K562 (cell line): ENCODE measurements at regions not wholly inside any gene's neighbourhood (a gene's known extent, or its start where the extent isn't known, plus 50 kb on each side); places are given as distances from the start of the nearest gene placed in this dataset.

Source experiments
- ATAC-seq: fragments of 200-7000 bp; cut with Tn5 transposase; 3 replicates; pipeline ENCODE4 v1.9.1; 2020; ENCODE audit warnings: moderate library complexity
- BruUV-seq: library from RNA; stranded (reverse); fragments of 400-500 nt; replicated peaks from 2 replicates; lab custom pipeline; 2021; lab: Mats Ljungman, UMichigan
- CTCF ChIA-PET: fragments of 300-600 bp; formaldehyde crosslinking; extraction: SDS; loops from one replicate; lab custom pipeline; 2021; ENCODE audit warnings: low intra/inter-chr PET ratio; lab: Yijun Ruan, JAX
- POLR2A ChIA-PET: fragments of 300-600, 350-650 bp; sonication (Branson Sonifier 250); formaldehyde crosslinking; extraction: SDS; loops from one replicate; lab custom pipeline; 2021; ENCODE audit warnings: antibody characterized with exemption, inconsistent platforms; lab: Yijun Ruan, JAX
- DNase-seq, 4 experiments: peaks; one replicate each; pipeline versions ENCODE4 v3.0.0 to v3.0.0-alpha.2; 2011 to 2018; ENCODE audit warnings: low spot score in 3 of 4, mixed read lengths in 3 of 4; ENCODE audit errors: extremely low read depth in 1 of 4
- FAIRE-seq: peaks from 2 replicates; lab custom pipeline; 2011; peaks lifted over from hg19 to GRCh38; lab: Jason Lieb, UNC
- H2AFZ ChIP-seq: 2 replicates; pipeline ENCODE4 v1.6.0; 2011; ENCODE audit warnings: low read depth, low read length, control low read depth, inconsistent platforms
- H3K27ac ChIP-seq: fragments of 200-600 bp; 3 replicates; pipeline ENCODE4 v1.8.0; 2011; ENCODE audit warnings: low read depth, mild to moderate bottlenecking, control low read depth, inconsistent platforms, low read length, moderate library complexity, mixed read lengths; ENCODE audit errors: extremely low read depth
- H3K27me3 ChIP-seq, 2 experiments: fragments of 300-600 bp in 1 of 2; 2 replicates in 1 of 2; 3 replicates in 1 of 2; pipeline versions ENCODE4 v1.6.0 to v1.8.0; 2011; ENCODE audit warnings: inconsistent platforms in 2 of 2, low read length in 2 of 2, mild to moderate bottlenecking in 1 of 2, mixed read lengths in 1 of 2, moderate library complexity in 1 of 2; ENCODE audit not compliant: control insufficient read depth in 2 of 2, insufficient read depth in 2 of 2
- H3K36me3 ChIP-seq: fragments of 300-600 bp; 3 replicates; pipeline ENCODE4 v1.8.0; 2011; ENCODE audit warnings: mild to moderate bottlenecking, low read length, inconsistent platforms; ENCODE audit not compliant: control insufficient read depth, insufficient read depth
- H3K4me1 ChIP-seq, 2 experiments: fragments of 200-600 bp in 1 of 2; replicated peaks in 1 of 2; 2 replicates in 1 of 2; 3 replicates in 1 of 2; pipeline versions ENCODE4 v1.5.1 to v1.8.0; 2011; ENCODE audit warnings: inconsistent platforms in 2 of 2, low read length in 2 of 2, mild to moderate bottlenecking in 1 of 2, mixed read lengths in 1 of 2, moderate library complexity in 1 of 2; ENCODE audit not compliant: control insufficient read depth in 2 of 2, insufficient read depth in 2 of 2
- H3K4me2 ChIP-seq: 2 replicates; pipeline ENCODE4 v1.6.1; 2011; ENCODE audit warnings: low read length, control low read depth, inconsistent platforms, mixed read lengths; ENCODE audit not compliant: insufficient read depth
- H3K4me3 ChIP-seq: fragments of 200-600 bp; sonication (generic), shearing (Covaris generic); 2 replicates; pipeline ENCODE4 v1.5.1; 2016; ENCODE audit warnings: control low read depth, inconsistent platforms
- H3K79me2 ChIP-seq: fragments of 200-600 bp; 3 replicates; pipeline ENCODE4 v1.8.0; 2011; ENCODE audit warnings: low read length, inconsistent platforms; ENCODE audit not compliant: control insufficient read depth, insufficient read depth
- H3K9ac ChIP-seq, 2 experiments: 2 replicates each; pipeline versions ENCODE4 v1.6.0 to v1.6.1; 2011; ENCODE audit warnings: low read depth in 2 of 2, low read length in 2 of 2, control low read depth in 1 of 2, inconsistent platforms in 1 of 2, mild to moderate bottlenecking in 1 of 2, mixed read lengths in 1 of 2; ENCODE audit not compliant: insufficient read depth in 1 of 2
- H3K9me1 ChIP-seq: one replicate; pipeline ENCODE4 v1.6.0; 2011; ENCODE audit warnings: inconsistent platforms, mild to moderate bottlenecking, low read length, moderate library complexity; ENCODE audit not compliant: control insufficient read depth, insufficient read depth
- H3K9me3 ChIP-seq: replicated peaks from 2 replicates; pipeline ENCODE4 v1.5.1; 2011; ENCODE audit warnings: low read depth, low read length, inconsistent platforms; ENCODE audit not compliant: control insufficient read depth, insufficient read depth
- H4K20me1 ChIP-seq: replicated peaks from 2 replicates; pipeline ENCODE4 v1.6.1; 2011; ENCODE audit warnings: low read length, inconsistent platforms, mixed read lengths; ENCODE audit not compliant: control insufficient read depth, insufficient read depth
- ARID2 ChIP-seq: fragments of 450-650 bp; IDR thresholded peaks from 2 replicates; pipeline ENCODE4 v1.6.1; 2017; ENCODE audit warnings: antibody characterized with exemption, mild to moderate bottlenecking
- CBX5 ChIP-seq: IDR thresholded peaks from 2 replicates; pipeline ENCODE4 v1.6.1; 2014; ENCODE audit warnings: low read depth, borderline replicate concordance
- DMBX1 ChIP-seq: fragments of 250-450 bp; sonication (Bioruptor Pico); IDR thresholded peaks from 2 replicates; pipeline ENCODE4 v1.8.0; 2022; ENCODE audit warnings: inconsistent platforms, mild to moderate bottlenecking, moderate library complexity, borderline replicate concordance
- L3MBTL2 ChIP-seq: fragments of 450-650 bp; IDR thresholded peaks from 2 replicates; pipeline ENCODE4 v1.6.1; 2016; ENCODE audit warnings: mild to moderate bottlenecking, moderate library complexity
- MAFF ChIP-seq: IDR thresholded peaks from 2 replicates; pipeline ENCODE4 v1.6.1; 2012; ENCODE audit warnings: low read length, improper control_type of control experiment
- NFATC3 ChIP-seq: fragments of 450-650 bp; IDR thresholded peaks from 2 replicates; pipeline ENCODE4 v1.6.1; 2017; ENCODE audit warnings: mild to moderate bottlenecking
- POLR3A ChIP-seq: IDR thresholded peaks from 2 replicates; pipeline ENCODE4 v1.6.1; 2011; ENCODE audit warnings: borderline replicate concordance, mild to moderate bottlenecking, moderate library complexity; ENCODE audit not compliant: insufficient read length, insufficient read depth; ENCODE audit errors: extremely low read depth
- SP2 ChIP-seq: IDR thresholded peaks from 2 replicates; pipeline ENCODE4 v1.6.1; 2011; ENCODE audit warnings: mild to moderate bottlenecking, low read depth, low read length, moderate library complexity; ENCODE audit not compliant: poor library complexity, severe bottlenecking; ENCODE audit errors: extremely low read depth
- ZNF212 ChIP-seq: fragments of 450-650 bp; formaldehyde crosslinking; IDR thresholded peaks from 2 replicates; pipeline ENCODE4 v1.4.0; 2020; ENCODE audit warnings: mild to moderate bottlenecking
- ZNF311 ChIP-seq: fragments of 250-450 bp; sonication (Bioruptor Pico); IDR thresholded peaks from 2 replicates; pipeline ENCODE4 v1.4.0; 2020; ENCODE audit warnings: mild to moderate bottlenecking, moderate library complexity
- ZNF445 ChIP-seq: fragments of 250-450 bp; sonication (Bioruptor Pico); IDR thresholded peaks from 2 replicates; pipeline ENCODE4 v1.4.0; 2020; ENCODE audit warnings: low read depth, mild to moderate bottlenecking, moderate library complexity
- ZNF77 ChIP-seq: fragments of 250-450 bp; sonication (Bioruptor Pico); IDR thresholded peaks from 2 replicates; pipeline ENCODE4 v1.5.0; 2020
- WGBS: fragments of 100-300 bp; shearing (Covaris generic); methylation state at CpG from one replicate; pipeline ENCODE4 v1.1.6; 2016; ENCODE audit warnings: low coverage, mixed read lengths; ENCODE audit not compliant: insufficient coverage; ENCODE audit errors: missing lambda C conversion rate; 5-methylcytosine and 5-hydroxymethylcytosine counted together
- in situ Hi-C: fragments of 300-500 bp; cut with MboI; formaldehyde crosslinking; loops from 4 replicates; pipeline ENCODE4 v1.15.0; 2018; ENCODE audit warnings: inconsistent platforms, mixed read lengths
- intact Hi-C: fragments of 100-400 bp; cut with micrococcal nuclease; formaldehyde crosslinking; loops from 2 replicates; pipeline ENCODE4 v1.14.2; 2022
- TF ChIP-seq, protein P1 (sequence below): fragments of 450-650 bp; formaldehyde crosslinking; IDR thresholded peaks from 2 replicates; pipeline ENCODE4 v1.4.0; 2022; ENCODE audit warnings: mild to moderate bottlenecking, moderate library complexity
- TF ChIP-seq, protein P2 (sequence below): fragments of 450-650 bp; formaldehyde crosslinking; conservative IDR thresholded peaks from 2 replicates; pipeline ENCODE4 v1.4.0; 2022; ENCODE audit warnings: mild to moderate bottlenecking, missing genetic modification characterization
- TF ChIP-seq, protein P3 (sequence below): fragments of 450-650 bp; formaldehyde crosslinking; IDR thresholded peaks from 2 replicates; pipeline ENCODE4 v1.4.0; 2020; ENCODE audit warnings: mild to moderate bottlenecking, moderate library complexity
- TF ChIP-seq, protein P4 (sequence below): fragments of 200-800 bp; sonication (Bioruptor generic); IDR thresholded peaks from 2 replicates; pipeline ENCODE4 v1.6.1; 2016; ENCODE audit warnings: missing genetic modification characterization, missing compliant biosample characterization

DNA sequence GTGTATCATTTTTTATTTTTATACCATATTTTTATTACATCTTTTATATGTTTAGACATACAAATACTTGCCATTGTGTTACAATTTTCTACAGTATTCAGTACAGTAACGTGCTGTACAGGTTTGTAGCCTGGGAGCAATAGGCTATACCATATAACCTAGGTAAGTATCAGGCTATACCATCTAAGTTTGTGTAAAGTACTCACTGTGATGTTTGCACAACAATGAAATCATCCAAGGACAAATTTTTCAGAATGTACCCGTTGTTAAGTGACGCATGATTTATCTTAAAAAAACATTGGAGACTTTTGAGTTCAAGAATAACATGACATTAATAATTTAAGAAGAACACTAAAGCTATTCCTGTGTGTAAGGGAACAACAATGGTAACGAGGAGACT, 96.0 kb upstream of the LEF1 start:
- no TSS peak for BruUV-seq
- CTCF ChIA-PET = no interaction called here
- FAIRE-seq = no peak
- TF ChIP-seq ZNF445 (CRISPR knock-in tag) (no peak), POLR3A (no peak), DMBX1 (CRISPR knock-in tag) (no peak), L3MBTL2 (no peak), ZNF311 (CRISPR knock-in tag) (no peak), ARID2 (no peak), SP2 (no peak), ZNF212 (CRISPR knock-in tag) (no peak), NFATC3 (no peak), CBX5 (no peak), MAFF (no peak), ZNF77 (CRISPR knock-in tag) (no peak)
- TF ChIP-seq, protein P1, sequence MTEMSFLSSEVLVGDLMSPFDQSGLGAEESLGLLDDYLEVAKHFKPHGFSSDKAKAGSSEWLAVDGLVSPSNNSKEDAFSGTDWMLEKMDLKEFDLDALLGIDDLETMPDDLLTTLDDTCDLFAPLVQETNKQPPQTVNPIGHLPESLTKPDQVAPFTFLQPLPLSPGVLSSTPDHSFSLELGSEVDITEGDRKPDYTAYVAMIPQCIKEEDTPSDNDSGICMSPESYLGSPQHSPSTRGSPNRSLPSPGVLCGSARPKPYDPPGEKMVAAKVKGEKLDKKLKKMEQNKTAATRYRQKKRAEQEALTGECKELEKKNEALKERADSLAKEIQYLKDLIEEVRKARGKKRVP = no peak
- TF ChIP-seq, protein P2, sequence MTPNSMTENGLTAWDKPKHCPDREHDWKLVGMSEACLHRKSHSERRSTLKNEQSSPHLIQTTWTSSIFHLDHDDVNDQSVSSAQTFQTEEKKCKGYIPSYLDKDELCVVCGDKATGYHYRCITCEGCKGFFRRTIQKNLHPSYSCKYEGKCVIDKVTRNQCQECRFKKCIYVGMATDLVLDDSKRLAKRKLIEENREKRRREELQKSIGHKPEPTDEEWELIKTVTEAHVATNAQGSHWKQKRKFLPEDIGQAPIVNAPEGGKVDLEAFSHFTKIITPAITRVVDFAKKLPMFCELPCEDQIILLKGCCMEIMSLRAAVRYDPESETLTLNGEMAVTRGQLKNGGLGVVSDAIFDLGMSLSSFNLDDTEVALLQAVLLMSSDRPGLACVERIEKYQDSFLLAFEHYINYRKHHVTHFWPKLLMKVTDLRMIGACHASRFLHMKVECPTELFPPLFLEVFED (CRISPR knock-in tag) = no peak
- TF ChIP-seq, protein P3, sequence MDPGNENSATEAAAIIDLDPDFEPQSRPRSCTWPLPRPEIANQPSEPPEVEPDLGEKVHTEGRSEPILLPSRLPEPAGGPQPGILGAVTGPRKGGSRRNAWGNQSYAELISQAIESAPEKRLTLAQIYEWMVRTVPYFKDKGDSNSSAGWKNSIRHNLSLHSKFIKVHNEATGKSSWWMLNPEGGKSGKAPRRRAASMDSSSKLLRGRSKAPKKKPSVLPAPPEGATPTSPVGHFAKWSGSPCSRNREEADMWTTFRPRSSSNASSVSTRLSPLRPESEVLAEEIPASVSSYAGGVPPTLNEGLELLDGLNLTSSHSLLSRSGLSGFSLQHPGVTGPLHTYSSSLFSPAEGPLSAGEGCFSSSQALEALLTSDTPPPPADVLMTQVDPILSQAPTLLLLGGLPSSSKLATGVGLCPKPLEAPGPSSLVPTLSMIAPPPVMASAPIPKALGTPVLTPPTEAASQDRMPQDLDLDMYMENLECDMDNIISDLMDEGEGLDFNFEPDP = no peak
- TF ChIP-seq, protein P4, sequence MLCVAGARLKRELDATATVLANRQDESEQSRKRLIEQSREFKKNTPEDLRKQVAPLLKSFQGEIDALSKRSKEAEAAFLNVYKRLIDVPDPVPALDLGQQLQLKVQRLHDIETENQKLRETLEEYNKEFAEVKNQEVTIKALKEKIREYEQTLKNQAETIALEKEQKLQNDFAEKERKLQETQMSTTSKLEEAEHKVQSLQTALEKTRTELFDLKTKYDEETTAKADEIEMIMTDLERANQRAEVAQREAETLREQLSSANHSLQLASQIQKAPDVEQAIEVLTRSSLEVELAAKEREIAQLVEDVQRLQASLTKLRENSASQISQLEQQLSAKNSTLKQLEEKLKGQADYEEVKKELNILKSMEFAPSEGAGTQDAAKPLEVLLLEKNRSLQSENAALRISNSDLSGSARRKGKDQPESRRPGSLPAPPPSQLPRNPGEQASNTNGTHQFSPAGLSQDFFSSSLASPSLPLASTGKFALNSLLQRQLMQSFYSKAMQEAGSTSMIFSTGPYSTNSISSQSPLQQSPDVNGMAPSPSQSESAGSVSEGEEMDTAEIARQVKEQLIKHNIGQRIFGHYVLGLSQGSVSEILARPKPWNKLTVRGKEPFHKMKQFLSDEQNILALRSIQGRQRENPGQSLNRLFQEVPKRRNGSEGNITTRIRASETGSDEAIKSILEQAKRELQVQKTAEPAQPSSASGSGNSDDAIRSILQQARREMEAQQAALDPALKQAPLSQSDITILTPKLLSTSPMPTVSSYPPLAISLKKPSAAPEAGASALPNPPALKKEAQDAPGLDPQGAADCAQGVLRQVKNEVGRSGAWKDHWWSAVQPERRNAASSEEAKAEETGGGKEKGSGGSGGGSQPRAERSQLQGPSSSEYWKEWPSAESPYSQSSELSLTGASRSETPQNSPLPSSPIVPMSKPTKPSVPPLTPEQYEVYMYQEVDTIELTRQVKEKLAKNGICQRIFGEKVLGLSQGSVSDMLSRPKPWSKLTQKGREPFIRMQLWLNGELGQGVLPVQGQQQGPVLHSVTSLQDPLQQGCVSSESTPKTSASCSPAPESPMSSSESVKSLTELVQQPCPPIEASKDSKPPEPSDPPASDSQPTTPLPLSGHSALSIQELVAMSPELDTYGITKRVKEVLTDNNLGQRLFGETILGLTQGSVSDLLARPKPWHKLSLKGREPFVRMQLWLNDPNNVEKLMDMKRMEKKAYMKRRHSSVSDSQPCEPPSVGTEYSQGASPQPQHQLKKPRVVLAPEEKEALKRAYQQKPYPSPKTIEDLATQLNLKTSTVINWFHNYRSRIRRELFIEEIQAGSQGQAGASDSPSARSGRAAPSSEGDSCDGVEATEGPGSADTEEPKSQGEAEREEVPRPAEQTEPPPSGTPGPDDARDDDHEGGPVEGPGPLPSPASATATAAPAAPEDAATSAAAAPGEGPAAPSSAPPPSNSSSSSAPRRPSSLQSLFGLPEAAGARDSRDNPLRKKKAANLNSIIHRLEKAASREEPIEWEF (CRISPR knock-in tag) = no peak

More for the DNA sequence above, 96.0 kb upstream of the LEF1 start:
- no peaks in the 10 kb centered on the region; a peak in 2 of 5 replicates for H3K27me3 ChIP-seq
- no peaks in the 10 kb centered on the region for H3K36me3 ChIP-seq
- no peak overlapping the region for H3K9ac ChIP-seq
- no peak overlapping the region for H3K4me3 ChIP-seq
- POLR2A ChIA-PET = no interaction called here
- H3K79me2 ChIP-seq = no peaks in the 10 kb centered on the region
- H4K20me1 ChIP-seq = no peaks in the 10 kb centered on the region
- DNase-seq = no peak
- H2AFZ ChIP-seq = no peak overlapping the region
- H3K9me3 ChIP-seq = no peaks in the 10 kb centered on the region
- intact Hi-C loops (no loop called here), in situ Hi-C loops (no loop called here)
- no peaks in the 10 kb centered on the region for H3K4me1 ChIP-seq
- H3K9me1 ChIP-seq = no peaks in the 10 kb centered on the region
- ATAC-seq = no peak
- no peak overlapping the region for H3K27ac ChIP-seq
- 17% methylated on average over 4 of the region's 4 CpGs for WGBS
- no peak overlapping the region for H3K4me2 ChIP-seq
